HCT116 (cell line): ENCODE measurements at regions not wholly inside any gene's neighbourhood (a gene's known extent, or its start where the extent isn't known, plus 50 kb on each side); places are given as distances from the start of the nearest gene placed in this dataset.

ENCODE experiments used
- EZH2phosphoT487 ChIP-seq: fragments of 200-600 bp; IDR thresholded peaks from 2 replicates; pipeline ENCODE4 v1.6.1; 2018; ENCODE audit warnings: antibody characterized with exemption, borderline replicate concordance
- POLR2AphosphoS5 ChIP-seq: IDR thresholded peaks from 2 replicates; pipeline ENCODE4 v1.6.1; 2011; ENCODE audit warnings: mild to moderate bottlenecking, low read depth, low read length, moderate library complexity
- SP1 ChIP-seq: IDR thresholded peaks from 2 replicates; pipeline ENCODE4 v1.6.1; 2012; ENCODE audit warnings: low read depth
- TCF7L2 ChIP-seq: IDR thresholded peaks from 2 replicates; pipeline ENCODE4 v1.7.0; 2011; ENCODE audit warnings: borderline replicate concordance, inconsistent platforms; ENCODE audit not compliant: insufficient read depth, insufficient read length; ENCODE audit errors: extremely low read depth
- TF ChIP-seq, protein P1 (sequence below), 3 experiments: fragments of 200-600 bp in 1 of 3; sonication (generic) in 1 of 3; IDR thresholded peaks in 2 of 3; conservative IDR thresholded peaks in 1 of 3; 2 replicates each; pipeline ENCODE4 v1.5.1; 2012 to 2017; ENCODE audit warnings: low read depth in 2 of 3, low read length in 2 of 3, antibody characterized with exemption in 1 of 3, borderline replicate concordance in 1 of 3, control low read depth in 1 of 3, mild to moderate bottlenecking in 1 of 3, mixed read lengths in 1 of 3, mixed run types in 1 of 3, moderate library complexity in 1 of 3; ENCODE audit not compliant: insufficient read depth in 1 of 3

DNA sequence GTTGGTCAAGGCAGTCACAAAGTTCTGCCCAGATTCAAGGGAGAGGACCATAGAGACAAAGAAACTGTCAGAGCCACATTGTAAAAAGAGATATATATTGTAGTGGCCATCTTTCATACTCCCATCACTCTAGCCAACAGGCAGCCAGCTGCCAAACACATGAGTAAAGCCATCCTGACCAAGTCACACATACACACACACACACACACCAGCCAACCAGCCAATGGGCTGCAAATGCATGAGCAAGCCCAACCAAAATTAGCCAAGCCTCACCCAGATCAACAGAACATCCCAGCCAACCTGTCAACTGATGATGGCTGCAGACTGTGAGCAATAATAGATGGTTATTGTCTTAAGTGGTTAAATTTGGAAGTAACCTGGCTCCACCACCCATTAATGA, 120.7 kb downstream of the SEC16B start:
- TF ChIP-seq EZH2phosphoT487 (no peak), SP1 (no peak), POLR2AphosphoS5 (no peak), TCF7L2 (no peak)
- TF ChIP-seq, protein P1, sequence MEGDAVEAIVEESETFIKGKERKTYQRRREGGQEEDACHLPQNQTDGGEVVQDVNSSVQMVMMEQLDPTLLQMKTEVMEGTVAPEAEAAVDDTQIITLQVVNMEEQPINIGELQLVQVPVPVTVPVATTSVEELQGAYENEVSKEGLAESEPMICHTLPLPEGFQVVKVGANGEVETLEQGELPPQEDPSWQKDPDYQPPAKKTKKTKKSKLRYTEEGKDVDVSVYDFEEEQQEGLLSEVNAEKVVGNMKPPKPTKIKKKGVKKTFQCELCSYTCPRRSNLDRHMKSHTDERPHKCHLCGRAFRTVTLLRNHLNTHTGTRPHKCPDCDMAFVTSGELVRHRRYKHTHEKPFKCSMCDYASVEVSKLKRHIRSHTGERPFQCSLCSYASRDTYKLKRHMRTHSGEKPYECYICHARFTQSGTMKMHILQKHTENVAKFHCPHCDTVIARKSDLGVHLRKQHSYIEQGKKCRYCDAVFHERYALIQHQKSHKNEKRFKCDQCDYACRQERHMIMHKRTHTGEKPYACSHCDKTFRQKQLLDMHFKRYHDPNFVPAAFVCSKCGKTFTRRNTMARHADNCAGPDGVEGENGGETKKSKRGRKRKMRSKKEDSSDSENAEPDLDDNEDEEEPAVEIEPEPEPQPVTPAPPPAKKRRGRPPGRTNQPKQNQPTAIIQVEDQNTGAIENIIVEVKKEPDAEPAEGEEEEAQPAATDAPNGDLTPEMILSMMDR (IDR thresholded peaks at IDR 0.05 in 2 of 3, conservative IDR thresholded peaks at IDR 0.05 in 1 of 3; ENCODE audit: borderline replicate concordance in 1 of 3, insufficient read depth in 1 of 3, low read depth in 2 of 3, low read length in 2 of 3): no peak
